K562 (cell line): ENCODE measurements at regions not wholly inside any gene's neighbourhood (a gene's known extent, or its start where the extent isn't known, plus 50 kb on each side); places are given as distances from the start of the nearest gene placed in this dataset.

Source experiments
- ATAC-seq: fragments of 200-7000 bp; cut with Tn5 transposase; 3 replicates; pipeline ENCODE4 v1.9.1; 2020; ENCODE audit warnings: moderate library complexity
- BruUV-seq: library from RNA; stranded (reverse); fragments of 400-500 nt; replicated peaks from 2 replicates; lab custom pipeline; 2021; lab: Mats Ljungman, UMichigan
- CTCF ChIA-PET: fragments of 300-600 bp; formaldehyde crosslinking; extraction: SDS; loops from one replicate; lab custom pipeline; 2021; ENCODE audit warnings: low intra/inter-chr PET ratio; lab: Yijun Ruan, JAX
- POLR2A ChIA-PET: fragments of 300-600, 350-650 bp; sonication (Branson Sonifier 250); formaldehyde crosslinking; extraction: SDS; loops from one replicate; lab custom pipeline; 2021; ENCODE audit warnings: antibody characterized with exemption, inconsistent platforms; lab: Yijun Ruan, JAX
- DNase-seq, 4 experiments: peaks; one replicate each; pipeline versions ENCODE4 v3.0.0 to v3.0.0-alpha.2; 2011 to 2018; ENCODE audit warnings: low spot score in 3 of 4, mixed read lengths in 3 of 4; ENCODE audit errors: extremely low read depth in 1 of 4
- FAIRE-seq: peaks from 2 replicates; lab custom pipeline; 2011; peaks lifted over from hg19 to GRCh38; lab: Jason Lieb, UNC
- H2AFZ ChIP-seq: 2 replicates; pipeline ENCODE4 v1.6.0; 2011; ENCODE audit warnings: low read depth, low read length, control low read depth, inconsistent platforms
- H3K27ac ChIP-seq: fragments of 200-600 bp; 3 replicates; pipeline ENCODE4 v1.8.0; 2011; ENCODE audit warnings: low read depth, mild to moderate bottlenecking, control low read depth, inconsistent platforms, low read length, moderate library complexity, mixed read lengths; ENCODE audit errors: extremely low read depth
- H3K27me3 ChIP-seq, 2 experiments: fragments of 300-600 bp in 1 of 2; 2 replicates in 1 of 2; 3 replicates in 1 of 2; pipeline versions ENCODE4 v1.6.0 to v1.8.0; 2011; ENCODE audit warnings: inconsistent platforms in 2 of 2, low read length in 2 of 2, mild to moderate bottlenecking in 1 of 2, mixed read lengths in 1 of 2, moderate library complexity in 1 of 2; ENCODE audit not compliant: control insufficient read depth in 2 of 2, insufficient read depth in 2 of 2
- H3K36me3 ChIP-seq: fragments of 300-600 bp; 3 replicates; pipeline ENCODE4 v1.8.0; 2011; ENCODE audit warnings: mild to moderate bottlenecking, low read length, inconsistent platforms; ENCODE audit not compliant: control insufficient read depth, insufficient read depth
- H3K4me1 ChIP-seq, 2 experiments: fragments of 200-600 bp in 1 of 2; replicated peaks in 1 of 2; 2 replicates in 1 of 2; 3 replicates in 1 of 2; pipeline versions ENCODE4 v1.5.1 to v1.8.0; 2011; ENCODE audit warnings: inconsistent platforms in 2 of 2, low read length in 2 of 2, mild to moderate bottlenecking in 1 of 2, mixed read lengths in 1 of 2, moderate library complexity in 1 of 2; ENCODE audit not compliant: control insufficient read depth in 2 of 2, insufficient read depth in 2 of 2
- H3K4me2 ChIP-seq: 2 replicates; pipeline ENCODE4 v1.6.1; 2011; ENCODE audit warnings: low read length, control low read depth, inconsistent platforms, mixed read lengths; ENCODE audit not compliant: insufficient read depth
- H3K4me3 ChIP-seq: fragments of 200-600 bp; sonication (generic), shearing (Covaris generic); 2 replicates; pipeline ENCODE4 v1.5.1; 2016; ENCODE audit warnings: control low read depth, inconsistent platforms
- H3K79me2 ChIP-seq: fragments of 200-600 bp; 3 replicates; pipeline ENCODE4 v1.8.0; 2011; ENCODE audit warnings: low read length, inconsistent platforms; ENCODE audit not compliant: control insufficient read depth, insufficient read depth
- H3K9ac ChIP-seq, 2 experiments: 2 replicates each; pipeline versions ENCODE4 v1.6.0 to v1.6.1; 2011; ENCODE audit warnings: low read depth in 2 of 2, low read length in 2 of 2, control low read depth in 1 of 2, inconsistent platforms in 1 of 2, mild to moderate bottlenecking in 1 of 2, mixed read lengths in 1 of 2; ENCODE audit not compliant: insufficient read depth in 1 of 2
- H3K9me1 ChIP-seq: one replicate; pipeline ENCODE4 v1.6.0; 2011; ENCODE audit warnings: inconsistent platforms, mild to moderate bottlenecking, low read length, moderate library complexity; ENCODE audit not compliant: control insufficient read depth, insufficient read depth
- H3K9me3 ChIP-seq: replicated peaks from 2 replicates; pipeline ENCODE4 v1.5.1; 2011; ENCODE audit warnings: low read depth, low read length, inconsistent platforms; ENCODE audit not compliant: control insufficient read depth, insufficient read depth
- H4K20me1 ChIP-seq: replicated peaks from 2 replicates; pipeline ENCODE4 v1.6.1; 2011; ENCODE audit warnings: low read length, inconsistent platforms, mixed read lengths; ENCODE audit not compliant: control insufficient read depth, insufficient read depth
- BRF1 ChIP-seq: IDR thresholded peaks from 3 replicates; pipeline ENCODE4 v1.6.1; 2011; ENCODE audit warnings: borderline replicate concordance, mild to moderate bottlenecking; ENCODE audit not compliant: insufficient read length; ENCODE audit errors: extremely low read depth
- CSDE1 ChIP-seq, 2 experiments: fragments of 450-650 bp; IDR thresholded peaks; 2 replicates each; pipeline ENCODE4 v1.6.1; 2016; ENCODE audit warnings: mild to moderate bottlenecking in 1 of 2
- MCM3 ChIP-seq: fragments of 450-650 bp; IDR thresholded peaks from 2 replicates; pipeline ENCODE4 v1.6.1; 2016
- NR4A1 ChIP-seq, 2 experiments: fragments of 250-450 bp in 1 of 2; fragments of 450-650 bp in 1 of 2; sonication (Bioruptor Pico) in 1 of 2; IDR thresholded peaks; 2 replicates each; pipeline versions ENCODE4 v1.4.0 to v1.6.1; 2016 to 2020; ENCODE audit warnings: mild to moderate bottlenecking in 2 of 2, missing compliant biosample characterization in 1 of 2, missing genetic modification characterization in 1 of 2, moderate library complexity in 1 of 2
- PHF21A ChIP-seq: fragments of 450-650 bp; IDR thresholded peaks from 2 replicates; pipeline ENCODE4 v1.6.1; 2017; ENCODE audit warnings: low read depth, borderline replicate concordance
- RBM15 ChIP-seq: fragments of 200-400 bp; formaldehyde crosslinking; IDR thresholded peaks from 2 replicates; pipeline ENCODE4 v1.6.1; 2018; ENCODE audit warnings: mild to moderate bottlenecking, low read length, moderate library complexity; ENCODE audit not compliant: insufficient read depth
- RBM34 ChIP-seq: fragments of 200-400 bp; formaldehyde crosslinking; IDR thresholded peaks from 2 replicates; pipeline ENCODE4 v1.6.1; 2018; ENCODE audit warnings: low read length, borderline replicate concordance; ENCODE audit not compliant: insufficient read depth
- SMARCA4 ChIP-seq: fragments of 450-650 bp; IDR thresholded peaks from 2 replicates; pipeline ENCODE4 v1.6.1; 2016
- TRIM24 ChIP-seq, 2 experiments: fragments of 450-650 bp; IDR thresholded peaks; 2 replicates each; pipeline ENCODE4 v1.6.1; 2016
- ZBTB8A ChIP-seq: fragments of 450-650 bp; IDR thresholded peaks from 2 replicates; pipeline ENCODE4 v1.6.1; 2018; ENCODE audit warnings: mild to moderate bottlenecking, moderate library complexity; ENCODE audit not compliant: partially characterized antibody
- ZFP30 ChIP-seq: fragments of 250-450 bp; sonication (Bioruptor Pico); IDR thresholded peaks from 2 replicates; pipeline ENCODE4 v1.8.0; 2022; ENCODE audit warnings: moderate library complexity, mild to moderate bottlenecking, inconsistent platforms, borderline replicate concordance
- ZFP36 ChIP-seq: fragments of 150-350 bp; IDR thresholded peaks from 2 replicates; pipeline ENCODE4 v1.6.1; 2018; ENCODE audit warnings: low read length, low read depth; ENCODE audit not compliant: partially characterized antibody
- ZNF197 ChIP-seq: fragments of 200-800 bp; sonication (Bioruptor generic); IDR thresholded peaks from 2 replicates; pipeline ENCODE4 v1.6.1; 2016; ENCODE audit warnings: low read depth, missing genetic modification characterization, missing compliant biosample characterization
- ZNF561 ChIP-seq: fragments of 450-650 bp; formaldehyde crosslinking; conservative IDR thresholded peaks from 2 replicates; pipeline ENCODE4 v1.4.0; 2020; ENCODE audit warnings: mild to moderate bottlenecking, moderate library complexity
- WGBS: fragments of 100-300 bp; shearing (Covaris generic); methylation state at CpG from one replicate; pipeline ENCODE4 v1.1.6; 2016; ENCODE audit warnings: low coverage, mixed read lengths; ENCODE audit not compliant: insufficient coverage; ENCODE audit errors: missing lambda C conversion rate; 5-methylcytosine and 5-hydroxymethylcytosine counted together
- in situ Hi-C: fragments of 300-500 bp; cut with MboI; formaldehyde crosslinking; loops from 4 replicates; pipeline ENCODE4 v1.15.0; 2018; ENCODE audit warnings: inconsistent platforms, mixed read lengths
- intact Hi-C: fragments of 100-400 bp; cut with micrococcal nuclease; formaldehyde crosslinking; loops from 2 replicates; pipeline ENCODE4 v1.14.2; 2022
- TF ChIP-seq, protein P1 (sequence below): fragments of 450-650 bp; IDR thresholded peaks from 2 replicates; pipeline ENCODE4 v1.6.1; 2016; ENCODE audit warnings: low read depth

- BruUV-seq, result no TSS peak
- H3K4me2 ChIP-seq, result no peak overlapping the region
- H3K9ac ChIP-seq, result no peak overlapping the region
- ATAC-seq, result no peak
- 0% methylated on average over 6 of the region's 6 CpGs for WGBS
- H4K20me1 ChIP-seq, result no peaks in the 10 kb centered on the region
- CTCF ChIA-PET, result no interaction called here
- in situ Hi-C loops, result no loop called here
- no peaks in the 10 kb centered on the region for H3K9me1 ChIP-seq
- H3K27ac ChIP-seq, result no peak overlapping the region
- no peak overlapping the region for H3K4me3 ChIP-seq
- no peaks in the 10 kb centered on the region for H3K79me2 ChIP-seq
- H3K9me3 ChIP-seq, result no peaks in the 10 kb centered on the region
- H3K36me3 ChIP-seq, result no peaks in the 10 kb centered on the region
- POLR2A ChIA-PET, result no interaction called here
- intact Hi-C loops, result no loop called here
- H3K27me3 ChIP-seq, result no peaks in the 10 kb centered on the region
- H2AFZ ChIP-seq, result no peak overlapping the region
- no peaks in the 10 kb centered on the region for H3K4me1 ChIP-seq
- FAIRE-seq, result no peak
- no peak for DNase-seq
- TF ChIP-seq CSDE1 (IDR thresholded peaks at IDR 0.05) (no peak), ZNF197 (CRISPR knock-in tag) (no peak), ZBTB8A (no peak), MCM3 (no peak), RBM15 (no peak), NR4A1 (CRISPR knock-in tag; IDR thresholded peaks at IDR 0.05) (no peak), NR4A1 (tag; IDR thresholded peaks at IDR 0.05) (no peak), ZFP30 (CRISPR knock-in tag) (no peak), PHF21A (no peak), SMARCA4 (no peak), ZFP36 (no peak), RBM34 (no peak), ZNF561 (no peak), BRF1 (no peak), TRIM24 (IDR thresholded peaks at IDR 0.05) (no peak)
- TF ChIP-seq, protein P1, sequence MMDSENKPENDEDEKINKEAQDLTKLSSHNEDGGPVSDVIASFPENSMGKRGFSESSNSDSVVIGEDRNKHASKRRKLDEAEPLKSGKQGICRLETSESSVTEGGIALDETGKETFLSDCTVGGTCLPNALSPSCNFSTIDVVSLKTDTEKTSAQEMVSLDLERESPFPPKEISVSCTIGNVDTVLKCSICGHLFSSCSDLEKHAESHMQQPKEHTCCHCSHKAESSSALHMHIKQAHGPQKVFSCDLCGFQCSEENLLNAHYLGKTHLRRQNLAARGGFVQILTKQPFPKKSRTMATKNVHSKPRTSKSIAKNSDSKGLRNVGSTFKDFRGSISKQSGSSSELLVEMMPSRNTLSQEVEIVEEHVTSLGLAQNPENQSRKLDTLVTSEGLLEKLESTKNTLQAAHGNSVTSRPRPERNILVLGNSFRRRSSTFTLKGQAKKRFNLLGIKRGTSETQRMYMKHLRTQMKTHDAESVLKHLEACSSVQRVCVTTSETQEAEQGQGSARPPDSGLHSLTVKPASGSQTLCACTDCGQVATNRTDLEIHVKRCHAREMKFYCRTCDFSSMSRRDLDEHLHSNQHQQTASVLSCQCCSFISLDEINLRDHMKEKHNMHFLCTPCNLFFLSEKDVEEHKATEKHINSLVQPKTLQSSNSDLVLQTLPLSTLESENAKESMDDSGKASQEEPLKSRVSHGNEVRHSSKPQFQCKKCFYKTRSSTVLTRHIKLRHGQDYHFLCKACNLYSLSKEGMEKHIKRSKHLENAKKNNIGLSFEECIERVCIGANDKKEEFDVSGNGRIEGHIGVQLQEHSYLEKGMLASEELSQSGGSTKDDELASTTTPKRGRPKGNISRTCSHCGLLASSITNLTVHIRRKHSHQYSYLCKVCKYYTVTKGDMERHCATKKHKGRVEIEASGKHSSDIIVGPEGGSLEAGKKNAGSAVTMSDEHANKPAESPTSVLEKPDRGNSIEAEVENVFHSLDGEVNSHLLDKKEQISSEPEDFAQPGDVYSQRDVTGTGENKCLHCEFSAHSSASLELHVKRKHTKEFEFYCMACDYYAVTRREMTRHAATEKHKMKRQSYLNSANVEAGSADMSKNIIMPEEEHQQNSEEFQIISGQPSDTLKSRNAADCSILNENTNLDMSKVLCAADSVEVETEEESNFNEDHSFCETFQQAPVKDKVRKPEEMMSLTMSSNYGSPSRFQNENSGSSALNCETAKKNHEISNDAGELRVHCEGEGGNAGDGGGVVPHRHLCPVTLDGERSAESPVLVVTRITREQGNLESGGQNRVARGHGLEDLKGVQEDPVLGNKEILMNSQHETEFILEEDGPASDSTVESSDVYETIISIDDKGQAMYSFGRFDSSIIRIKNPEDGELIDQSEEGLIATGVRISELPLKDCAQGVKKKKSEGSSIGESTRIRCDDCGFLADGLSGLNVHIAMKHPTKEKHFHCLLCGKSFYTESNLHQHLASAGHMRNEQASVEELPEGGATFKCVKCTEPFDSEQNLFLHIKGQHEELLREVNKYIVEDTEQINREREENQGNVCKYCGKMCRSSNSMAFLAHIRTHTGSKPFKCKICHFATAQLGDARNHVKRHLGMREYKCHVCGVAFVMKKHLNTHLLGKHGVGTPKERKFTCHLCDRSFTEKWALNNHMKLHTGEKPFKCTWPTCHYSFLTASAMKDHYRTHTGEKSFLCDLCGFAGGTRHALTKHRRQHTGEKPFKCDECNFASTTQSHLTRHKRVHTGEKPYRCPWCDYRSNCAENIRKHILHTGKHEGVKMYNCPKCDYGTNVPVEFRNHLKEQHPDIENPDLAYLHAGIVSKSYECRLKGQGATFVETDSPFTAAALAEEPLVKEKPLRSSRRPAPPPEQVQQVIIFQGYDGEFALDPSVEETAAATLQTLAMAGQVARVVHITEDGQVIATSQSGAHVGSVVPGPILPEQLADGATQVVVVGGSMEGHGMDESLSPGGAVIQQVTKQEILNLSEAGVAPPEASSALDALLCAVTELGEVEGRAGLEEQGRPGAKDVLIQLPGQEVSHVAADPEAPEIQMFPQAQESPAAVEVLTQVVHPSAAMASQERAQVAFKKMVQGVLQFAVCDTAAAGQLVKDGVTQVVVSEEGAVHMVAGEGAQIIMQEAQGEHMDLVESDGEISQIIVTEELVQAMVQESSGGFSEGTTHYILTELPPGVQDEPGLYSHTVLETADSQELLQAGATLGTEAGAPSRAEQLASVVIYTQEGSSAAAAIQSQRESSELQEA, result no peak
Observed at GRCh38 chr18:44507729-44508325, 172.9 kb upstream of the SETBP1 start.
